COLO829 (cell line): ENCODE measurements at regions not wholly inside any gene's neighbourhood (a gene's known extent, or its start where the extent isn't known, plus 50 kb on each side); places are given as distances from the start of the nearest gene placed in this dataset.

Experiments used
- DNase-seq: peaks from one replicate; pipeline ENCODE4 v3.0.0; 2012; ENCODE audit warnings: low spot score

DNA sequence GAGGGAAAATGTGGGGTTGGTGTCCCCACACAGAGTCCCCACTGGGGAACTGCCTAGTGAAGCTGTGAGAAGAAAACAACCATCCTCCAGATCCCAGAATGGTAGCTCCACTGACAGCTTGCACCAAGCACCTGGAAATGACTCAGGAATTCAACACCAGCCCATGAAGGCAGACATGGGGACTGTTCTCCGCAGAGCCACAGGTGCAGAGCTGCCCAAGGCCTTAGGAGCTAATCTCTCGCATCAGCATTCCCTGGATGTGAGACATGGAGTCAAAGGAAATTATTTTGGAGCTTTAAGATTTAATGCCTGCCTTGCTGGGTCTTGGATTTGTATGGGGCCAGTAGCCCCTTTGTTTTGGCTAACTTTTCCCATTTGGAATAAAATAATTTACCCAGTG is 367.9 kb downstream of the FAM133A start:
- DNase-seq = no peak

DNA sequence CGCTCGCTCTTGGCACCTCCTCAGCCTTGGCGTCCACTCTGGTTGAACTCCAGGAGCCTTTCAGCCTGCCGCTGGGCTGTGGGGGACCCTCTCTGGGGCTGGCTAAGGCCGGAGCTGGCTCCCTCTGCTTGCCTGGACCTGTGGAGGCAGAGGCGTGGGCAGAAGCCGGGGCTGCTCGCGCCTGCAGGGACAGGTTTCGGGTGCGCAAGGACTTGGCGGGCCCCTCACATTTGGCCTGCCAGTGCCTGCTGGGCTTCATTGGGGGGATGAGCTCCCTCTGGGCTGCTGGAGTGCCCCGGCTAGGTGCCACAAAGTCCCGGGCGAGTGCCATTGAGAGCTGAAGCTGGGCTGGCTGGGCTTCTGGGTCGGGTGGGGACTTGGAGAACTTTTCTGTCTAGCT is 371.7 kb downstream of the FAM133A start:
- no peak for DNase-seq

DNA sequence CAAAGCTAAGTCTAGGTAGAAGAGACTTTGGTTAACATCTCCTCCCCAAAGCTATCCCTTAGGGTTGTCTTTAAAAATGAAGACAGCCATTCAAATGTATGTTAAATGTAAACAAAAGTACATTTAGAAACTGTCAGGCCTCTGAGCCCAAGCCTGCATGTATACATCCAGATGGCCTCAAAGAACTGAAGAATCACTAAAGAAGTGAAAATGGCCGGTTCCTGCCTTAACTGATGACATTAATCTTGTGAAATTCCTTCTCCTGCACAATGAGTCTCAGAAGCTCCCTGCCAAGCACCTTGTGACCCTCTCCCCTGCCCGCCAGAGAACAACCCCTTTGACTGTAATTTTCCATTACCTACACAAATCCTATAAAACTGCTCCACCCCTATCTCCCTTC is 377.9 kb downstream of the FAM133A start:
- DNase-seq = no peak

DNA sequence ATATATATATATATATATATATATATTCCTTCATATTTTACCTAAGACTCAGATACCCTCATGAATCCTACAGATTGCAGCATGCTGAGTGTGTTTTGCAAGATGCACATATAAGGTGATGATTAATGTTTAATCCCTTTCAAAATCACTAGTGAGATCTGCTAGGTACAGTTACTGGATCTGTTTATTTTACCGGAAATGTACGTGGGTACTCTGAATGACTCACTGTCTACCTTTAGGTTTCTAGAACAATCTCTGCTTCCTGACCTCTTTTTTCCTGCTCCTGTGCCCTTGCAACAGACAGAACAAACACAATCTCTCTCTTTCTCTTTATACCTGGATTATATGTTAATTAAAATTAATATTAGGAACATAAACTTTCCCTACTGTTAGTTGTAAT is 379.6 kb downstream of the FAM133A start:
- no peak for DNase-seq

DNA sequence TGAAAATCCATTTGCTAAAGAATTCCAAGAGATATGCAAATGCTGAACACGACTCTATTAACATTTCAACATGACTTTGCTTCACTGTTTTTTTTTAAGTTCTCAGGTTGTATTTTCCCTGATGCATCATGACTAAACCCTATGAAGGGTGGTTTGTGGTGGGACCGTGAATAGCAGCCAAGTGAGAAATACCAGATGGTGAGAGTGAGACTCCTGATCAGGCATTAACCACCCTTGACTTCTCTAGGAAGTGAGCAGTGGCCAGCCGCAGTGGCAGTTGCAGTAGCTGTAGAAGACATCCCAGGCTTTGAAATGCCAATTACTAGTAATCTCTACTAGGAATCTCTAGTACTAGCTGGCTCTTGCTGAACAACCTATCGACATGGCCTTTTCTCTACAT is 383.4 kb downstream of the FAM133A start:
- no peak for DNase-seq

DNA sequence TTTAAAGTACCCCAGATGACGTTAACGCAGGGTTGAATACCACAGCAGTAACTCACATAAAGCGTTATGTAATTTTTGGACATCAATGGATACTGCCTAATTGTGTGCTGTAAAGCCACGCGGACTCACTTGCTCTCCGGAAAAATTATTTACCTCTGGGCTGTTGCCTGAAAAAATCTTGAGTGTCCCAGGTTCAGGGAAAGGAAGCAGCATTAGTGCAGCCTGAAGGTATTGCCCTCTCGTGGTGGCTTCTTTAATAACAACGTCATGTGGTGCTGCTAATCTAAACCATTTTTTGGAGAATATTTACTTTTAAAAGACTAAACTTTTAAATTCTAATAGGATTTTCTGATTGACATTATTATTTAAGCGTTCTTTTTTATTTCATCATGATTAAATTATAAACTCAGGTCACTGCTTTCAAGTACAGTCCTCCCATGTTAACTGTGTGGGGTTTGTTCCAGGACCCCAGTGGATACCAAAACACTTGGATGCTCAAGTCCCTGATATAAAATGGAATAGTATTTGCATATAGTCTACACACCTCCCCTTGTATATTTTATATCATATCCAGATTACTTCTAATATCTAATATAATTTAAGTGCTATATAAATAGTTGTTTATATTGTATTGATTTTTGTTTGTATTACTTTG is 384.8 kb downstream of the FAM133A start:
- DNase-seq = peak; percentile 17

DNA sequence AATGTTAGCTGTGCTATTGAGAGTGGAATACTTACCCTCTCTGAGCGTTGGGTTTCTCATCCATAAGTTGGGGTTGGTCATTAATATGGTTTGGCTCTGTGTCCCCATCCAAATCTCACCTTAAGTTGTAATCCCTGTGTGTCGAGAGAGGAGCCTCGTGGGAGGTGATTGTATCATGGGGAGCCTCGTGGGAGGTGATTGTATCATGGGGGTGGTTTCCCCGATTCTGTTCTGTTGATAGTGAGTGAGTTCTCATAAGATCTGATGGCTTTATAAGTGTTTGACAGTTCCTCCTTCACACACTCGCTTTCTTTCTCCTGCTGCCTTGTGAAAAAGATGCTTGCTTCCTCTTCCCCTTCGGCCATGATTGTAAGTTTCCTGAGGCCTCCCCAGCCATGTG is 391.1 kb downstream of the FAM133A start:
- no peak for DNase-seq

DNA sequence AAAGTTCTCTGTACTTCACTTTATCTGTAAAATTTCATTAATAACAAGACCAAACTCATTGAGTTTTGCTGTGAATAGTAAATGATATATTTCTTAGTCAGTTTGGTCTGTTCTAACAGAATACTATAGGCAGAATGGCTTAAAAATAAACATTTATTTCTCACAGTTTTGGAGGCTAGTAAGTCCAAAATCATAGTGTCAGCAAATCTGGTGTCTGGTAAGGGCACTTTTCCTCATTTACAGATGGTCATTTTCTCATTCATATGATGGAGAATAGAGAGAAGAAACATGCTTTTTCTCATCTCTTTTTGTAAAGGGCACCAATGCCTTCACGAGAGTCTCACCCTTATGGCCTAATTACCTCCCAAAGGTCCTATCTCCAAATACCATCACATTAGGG is 415.1 kb downstream of the FAM133A start:
- no peak for DNase-seq

DNA sequence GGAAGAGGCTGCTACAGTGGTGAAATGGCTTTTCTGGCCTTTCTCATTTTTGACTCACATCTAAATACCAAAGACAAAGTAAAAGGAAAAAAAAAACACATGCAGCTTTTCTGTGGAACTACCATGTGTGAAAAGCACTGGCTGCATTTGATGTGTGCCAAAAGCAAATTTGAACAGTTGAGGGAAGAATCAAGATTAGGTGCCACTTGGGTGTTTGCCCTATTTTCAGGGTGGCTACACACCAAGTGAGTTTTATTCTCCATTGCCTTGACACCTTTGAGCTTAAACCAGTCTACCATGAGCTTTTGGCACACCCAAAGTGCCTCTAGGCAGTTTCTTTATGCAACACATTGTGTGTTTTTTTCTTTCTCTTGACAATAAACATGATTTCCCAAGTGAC is 423.9 kb downstream of the FAM133A start:
- DNase-seq = no peak

DNA sequence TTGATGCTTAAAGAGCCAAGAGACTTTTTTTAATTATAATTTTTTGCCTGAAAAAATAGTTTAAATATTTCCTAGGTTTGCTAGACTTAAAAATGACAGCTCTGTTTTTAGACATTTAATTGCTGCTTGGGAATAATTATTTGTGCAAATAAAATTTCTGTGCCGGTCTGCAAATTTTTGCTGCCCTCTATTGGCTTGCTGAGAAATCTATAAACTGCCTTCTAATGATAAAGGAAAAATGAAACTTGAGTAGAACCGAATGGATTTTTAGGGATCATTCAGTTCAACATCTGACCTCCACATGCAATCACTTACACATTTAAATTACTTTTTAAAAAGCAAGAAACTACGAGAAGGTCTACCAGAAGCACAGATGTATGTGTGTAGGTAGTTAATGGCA is 434.0 kb downstream of the FAM133A start:
- DNase-seq = no peak

DNA sequence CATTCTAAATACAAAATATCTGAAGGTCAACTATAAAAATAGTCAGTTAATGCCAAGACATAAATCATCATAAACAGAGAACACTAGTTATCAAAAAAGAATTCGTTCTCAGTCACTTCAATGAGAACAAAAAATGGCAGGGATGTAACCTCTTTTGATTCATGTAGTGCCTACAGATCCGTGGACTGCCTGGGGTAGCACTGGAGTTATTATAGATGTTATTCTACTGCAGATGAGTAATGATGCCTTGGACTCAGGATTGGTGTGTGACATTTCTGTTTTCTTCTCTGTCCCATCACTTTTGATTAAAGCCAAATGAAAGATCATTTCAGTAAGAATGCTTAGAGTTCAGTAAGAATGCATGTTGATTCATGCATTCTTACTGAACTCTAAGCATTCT is 440.4 kb downstream of the FAM133A start:
- DNase-seq = no peak

DNA sequence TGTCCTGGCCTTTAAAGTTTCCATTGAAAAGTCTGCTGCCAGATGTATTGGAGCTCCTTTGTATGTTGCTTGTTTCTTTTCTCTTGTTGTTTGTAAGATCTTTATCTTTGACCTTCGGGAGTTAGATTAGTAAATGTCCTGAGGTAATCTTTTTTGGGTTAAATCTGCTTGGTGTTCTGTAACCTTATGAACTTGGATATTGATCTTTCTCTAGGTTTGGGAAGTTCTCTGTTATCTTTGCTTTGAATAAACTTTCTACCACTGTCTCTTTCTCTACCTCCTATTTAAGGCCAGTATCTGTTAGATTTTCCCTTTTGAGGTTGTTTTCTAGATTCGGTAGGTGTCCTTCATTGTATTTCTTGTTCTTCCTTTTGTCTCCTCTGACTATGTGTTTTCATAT is 447.8 kb downstream of the FAM133A start:
- DNase-seq = no peak

DNA sequence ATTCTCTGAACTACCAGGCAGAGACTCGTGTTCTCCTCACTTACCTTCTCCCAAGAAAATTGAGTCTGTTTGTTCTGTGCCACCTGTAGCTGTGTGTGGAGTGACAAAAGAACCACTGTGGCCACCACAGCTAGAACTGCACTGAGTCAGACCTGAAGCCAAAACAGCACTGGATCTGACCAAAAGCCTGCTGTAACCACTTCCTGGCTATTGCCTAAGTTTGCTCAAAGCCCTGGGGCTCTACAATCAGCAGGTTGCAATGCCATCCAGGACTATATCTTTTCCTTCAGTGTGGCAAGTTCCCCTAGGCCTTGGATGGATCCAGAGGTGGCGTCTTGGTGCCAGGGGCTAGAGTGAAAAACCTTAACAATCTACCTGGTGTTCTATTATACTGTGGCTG is 449.1 kb downstream of the FAM133A start:
- no peak for DNase-seq

DNA sequence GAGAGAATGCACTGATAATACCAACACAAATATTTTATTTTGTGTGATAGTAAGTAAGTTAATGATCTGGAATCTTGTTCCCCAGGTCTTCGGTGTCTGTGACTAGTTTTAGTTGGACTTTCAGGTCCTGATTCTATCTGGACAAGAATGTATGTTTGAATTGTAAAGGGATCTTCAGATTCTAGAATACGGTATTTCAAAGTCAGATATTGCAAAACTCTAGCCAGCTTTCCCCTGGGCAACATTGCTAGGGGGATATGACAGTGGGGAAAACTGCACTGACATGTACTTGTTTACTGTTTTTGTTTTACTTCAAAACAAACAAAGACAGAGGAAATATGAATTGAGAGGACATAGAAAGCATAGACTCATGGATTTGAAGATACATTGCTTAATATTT is 489.0 kb downstream of the FAM133A start:
- no peak for DNase-seq

DNA sequence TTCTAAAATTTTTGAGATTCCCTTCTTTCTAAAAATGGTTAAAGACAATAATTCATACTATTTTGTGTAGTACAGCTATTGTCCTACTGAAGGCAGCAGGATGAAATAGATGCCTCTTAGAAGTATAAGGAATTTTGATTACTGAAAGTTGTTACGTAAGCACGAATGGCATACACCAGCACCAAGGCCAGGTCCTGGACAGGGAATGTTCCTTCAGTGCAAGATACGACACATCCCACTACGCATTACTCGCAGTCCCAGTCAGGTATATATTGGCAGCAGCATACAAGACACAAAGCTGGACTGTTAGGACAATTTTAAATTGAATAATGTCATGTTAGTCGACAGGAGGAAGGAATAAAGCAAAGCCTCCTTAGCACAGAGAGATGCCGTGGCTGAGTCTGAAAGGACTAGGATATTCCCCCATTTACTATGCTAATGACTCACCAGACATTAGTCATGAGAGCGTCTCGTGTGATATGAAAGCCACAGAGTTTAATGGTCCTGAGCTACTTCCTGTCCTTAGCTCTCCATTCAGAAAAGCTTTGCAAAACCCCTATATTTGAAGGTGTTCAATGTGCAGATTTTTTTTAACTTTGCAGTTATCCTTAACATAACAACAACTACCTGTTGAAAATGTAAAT is 504.3 kb downstream of the FAM133A start:
- peak; percentile 10 for DNase-seq

DNA sequence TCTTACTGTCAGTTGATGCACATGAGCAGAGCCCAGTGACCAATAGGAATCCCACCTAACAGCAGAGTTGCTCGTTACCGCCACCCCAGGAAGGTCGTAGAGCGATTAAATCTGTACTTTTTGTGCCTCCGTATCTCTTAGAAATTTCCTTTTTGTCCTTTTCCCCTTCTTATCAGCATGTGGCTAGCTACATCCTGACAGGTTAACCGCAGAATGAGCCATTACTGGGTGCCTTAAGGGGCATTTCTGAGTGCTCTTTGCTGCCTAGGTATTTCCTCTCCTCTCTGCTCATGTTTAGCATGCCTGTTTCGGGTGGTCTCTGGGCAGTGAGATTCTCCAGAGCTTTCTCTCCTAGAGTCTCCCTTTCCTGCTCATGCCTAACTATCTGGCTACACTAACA is 530.5 kb downstream of the FAM133A start:
- DNase-seq = no peak

DNA sequence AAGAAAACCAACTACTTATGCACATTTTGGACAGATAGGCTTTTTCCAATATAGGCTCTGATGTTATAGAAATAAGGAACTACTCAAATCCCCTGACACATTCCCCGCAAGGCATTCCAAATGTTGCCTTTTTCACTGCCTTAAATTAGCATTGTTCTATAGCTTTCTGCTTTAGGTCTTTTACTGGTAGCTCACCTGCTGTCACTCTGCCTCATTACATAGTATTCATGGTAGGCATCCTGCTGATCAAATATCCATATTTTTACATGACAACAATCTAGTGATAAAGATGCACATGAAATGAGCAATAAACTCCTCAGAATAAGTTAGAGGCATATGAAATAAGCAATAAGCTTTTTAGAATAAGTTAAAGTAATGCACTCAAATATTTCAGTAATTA is 542.7 kb downstream of the FAM133A start:
- no peak for DNase-seq

DNA sequence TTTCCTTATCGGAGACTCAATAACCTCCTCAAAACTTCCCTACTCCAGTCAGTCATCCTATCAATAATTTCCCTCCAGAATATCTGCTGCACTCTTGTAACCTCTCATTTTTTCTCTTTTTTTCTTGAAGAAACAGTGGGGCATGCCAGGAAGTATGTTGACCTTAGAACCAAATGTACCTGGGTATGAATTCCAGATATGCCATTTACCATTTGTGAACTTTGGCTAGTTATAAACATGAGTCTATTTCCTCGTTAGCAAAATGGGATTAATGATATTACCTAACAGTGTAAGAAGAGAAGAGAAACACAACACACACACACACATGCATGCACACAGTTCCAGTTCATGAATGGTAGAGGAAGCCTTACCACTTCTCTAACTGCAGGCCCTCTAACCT is 578.2 kb downstream of the FAM133A start:
- DNase-seq = no peak

DNA sequence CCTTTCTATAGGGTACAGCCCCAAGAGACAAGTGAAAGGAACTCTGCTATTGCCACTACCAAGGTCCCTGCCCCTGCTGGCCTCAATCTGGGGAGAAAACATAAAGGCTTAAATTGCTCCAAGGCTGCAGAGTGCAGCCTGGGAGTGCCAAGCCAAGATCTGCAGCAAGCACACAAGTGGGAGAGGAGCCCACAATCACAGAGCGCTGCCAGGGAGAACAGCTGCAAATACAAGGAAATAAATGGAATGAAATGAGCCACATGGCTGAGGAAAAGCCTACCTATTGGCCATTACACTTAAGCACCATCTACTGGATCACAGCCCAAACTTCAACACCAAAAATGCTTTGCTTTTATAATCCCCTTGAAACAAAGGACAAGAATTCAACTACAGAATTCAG is 582.4 kb downstream of the FAM133A start:
- no peak for DNase-seq

DNA sequence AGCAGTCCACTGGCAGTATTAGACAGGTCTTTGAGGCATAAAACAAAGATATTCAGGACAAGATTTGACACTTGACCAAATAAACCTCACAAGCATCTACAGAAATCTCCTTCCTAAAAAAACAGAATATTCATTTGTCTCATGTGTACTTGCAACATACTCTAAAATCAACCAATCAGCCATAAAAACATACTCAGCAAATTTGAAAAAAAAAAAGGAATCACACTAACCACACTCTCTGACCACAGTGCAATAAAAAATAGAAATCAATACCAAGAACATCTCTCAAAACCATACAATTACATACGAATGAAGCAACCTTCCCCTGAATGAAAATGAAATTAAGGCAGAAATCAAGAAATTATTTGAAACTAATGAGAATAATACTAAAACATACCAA is 591.3 kb downstream of the FAM133A start:
- no peak for DNase-seq

DNA sequence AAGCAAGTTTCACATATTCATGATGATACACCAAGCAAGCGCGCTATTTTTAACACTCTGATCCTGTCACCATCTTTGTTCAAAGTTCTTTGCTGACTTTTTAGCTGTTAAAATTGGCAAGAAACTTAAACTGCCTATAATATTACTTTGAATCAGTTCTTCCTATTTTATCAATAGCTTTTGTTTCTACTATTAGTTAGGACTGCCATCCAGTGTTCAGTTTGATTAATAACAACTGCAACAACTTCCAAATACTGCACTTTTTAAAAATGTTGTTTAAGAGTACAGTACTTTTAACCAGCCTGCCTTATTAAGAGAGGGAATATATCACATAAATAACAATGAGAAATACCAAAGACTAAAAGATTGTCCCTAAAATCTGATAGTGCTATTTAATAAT is 614.3 kb downstream of the FAM133A start:
- DNase-seq = no peak

DNA sequence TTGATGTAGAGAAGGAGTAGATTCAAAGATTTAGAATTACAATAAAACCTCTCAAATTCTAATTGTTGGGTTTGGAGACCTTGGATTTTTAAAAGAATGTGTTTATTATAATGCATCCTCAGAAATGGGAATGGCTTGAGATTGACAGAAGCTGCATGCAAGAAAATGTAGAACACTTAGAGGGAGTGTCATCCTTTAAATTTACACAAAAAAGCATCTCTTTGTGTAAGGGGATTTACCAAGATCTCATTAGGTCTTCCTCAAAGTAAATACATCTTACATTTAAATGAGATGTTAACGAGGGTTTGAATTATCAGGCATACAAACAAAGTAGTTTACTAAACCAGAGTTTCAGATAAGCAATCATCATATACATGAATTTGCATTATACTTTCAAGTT is 615.0 kb downstream of the FAM133A start:
- no peak for DNase-seq

DNA sequence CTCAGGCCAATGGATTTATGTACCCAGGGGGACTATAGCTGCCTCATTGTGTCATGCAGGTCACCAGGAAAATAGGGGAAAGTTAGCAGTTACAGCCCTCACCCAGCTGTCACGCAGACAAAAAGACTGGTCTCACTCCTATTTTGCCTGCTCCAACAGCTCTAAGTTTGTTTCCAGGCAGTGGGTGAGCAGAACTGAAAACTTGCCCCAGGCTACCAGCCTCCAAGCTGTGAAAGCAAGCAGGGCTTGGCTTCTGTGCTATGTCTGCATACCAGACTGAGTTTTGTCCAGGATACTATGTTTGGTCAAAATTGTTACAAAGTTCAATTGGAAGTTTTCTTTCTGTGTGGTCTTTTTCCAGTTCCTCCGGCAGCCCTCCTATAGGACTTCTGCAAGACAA is 628.4 kb downstream of the FAM133A start:
- no peak for DNase-seq

DNA sequence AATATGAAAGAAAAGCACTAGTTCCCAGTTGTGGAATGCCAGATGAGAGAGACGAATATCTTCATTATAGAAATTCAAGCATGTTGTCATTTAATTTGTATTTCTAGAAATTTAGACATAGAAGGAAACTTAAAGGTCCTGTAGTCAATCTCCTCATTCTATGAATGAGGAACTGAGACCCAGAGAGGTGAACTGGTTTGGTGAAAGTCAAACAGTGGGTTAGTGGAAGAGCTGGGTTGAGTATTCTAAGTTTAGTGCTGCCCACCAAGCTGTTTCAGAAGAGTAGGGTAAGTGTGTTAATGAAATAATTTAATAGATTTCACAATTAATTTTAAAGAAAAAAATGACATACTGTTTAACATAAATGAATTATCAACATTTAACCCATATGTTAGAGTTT is 655.2 kb downstream of the FAM133A start:
- DNase-seq = no peak
